ENCODE measurements at regions not wholly inside any gene's neighbourhood (a gene's known extent, or its start where the extent isn't known, plus 50 kb on each side); places are given as distances from the start of the nearest gene placed in this dataset.

GRCh38 chr12:5191803-5192538 is 148.3 kb downstream of the KCNA5 start:
- no peak for ATAC-seq
- no peaks in the 10 kb centered on the region for H3K9me3 ChIP-seq (ENCODE audit: control insufficient read depth, low read length, poor library complexity, severe bottlenecking)
- Mint-ChIP-seq H3K4me3 (no peak overlapping the region), H3K36me3 (ENCODE audit: low read depth) (no peaks in the 10 kb centered on the region), H3K27me3 (no peaks in the 10 kb centered on the region), H3K27ac (no peak overlapping the region), H3K4me1 (no peaks in the 10 kb centered on the region)
- DNase-seq, result no peak

GRCh38 chr12:5192726-5193125 is 149.0 kb downstream of the KCNA5 start:
- H3K4me1 Mint-ChIP-seq, result no peaks in the 10 kb centered on the region
- no peak overlapping the region for H3K4me3 Mint-ChIP-seq
- H3K27me3 Mint-ChIP-seq, result no peaks in the 10 kb centered on the region
- DNase-seq (no peak), ATAC-seq (no peak)
- H3K36me3 Mint-ChIP-seq (ENCODE audit: low read depth), result no peaks in the 10 kb centered on the region
- no peaks in the 10 kb centered on the region for H3K9me3 ChIP-seq (ENCODE audit: control insufficient read depth, low read length, poor library complexity, severe bottlenecking)
- no peak overlapping the region for H3K27ac Mint-ChIP-seq

- H3K4me3 Mint-ChIP-seq, result no peak overlapping the region
- no peaks in the 10 kb centered on the region for H3K9me3 ChIP-seq (ENCODE audit: control insufficient read depth, low read length, poor library complexity, severe bottlenecking)
- H3K27me3 Mint-ChIP-seq, result peaks cover 9% of the 10 kb centered on the region
- ATAC-seq (no peak), DNase-seq (no peak)
- no peaks in the 10 kb centered on the region for H3K4me1 Mint-ChIP-seq
- peaks cover 2% of the 10 kb centered on the region for H3K36me3 Mint-ChIP-seq (ENCODE audit: low read depth)
- H3K27ac Mint-ChIP-seq, result no peak overlapping the region
These were observed 150.6 kb downstream of the KCNA5 start for GRCh38 chr12:5194306-5194705.

- H3K4me3 Mint-ChIP-seq, result no peak overlapping the region
- ATAC-seq, result no peak
- DNase-seq, result no peak
- peaks cover 13% of the 10 kb centered on the region for H3K27me3 Mint-ChIP-seq
- H3K4me1 Mint-ChIP-seq, result no peaks in the 10 kb centered on the region
- no peaks in the 10 kb centered on the region for H3K9me3 ChIP-seq (ENCODE audit: control insufficient read depth, low read length, poor library complexity, severe bottlenecking)
- H3K27ac Mint-ChIP-seq, result no peak overlapping the region
- peaks cover 2% of the 10 kb centered on the region for H3K36me3 Mint-ChIP-seq (ENCODE audit: low read depth)
These were observed 151.6 kb downstream of the KCNA5 start for GRCh38 chr12:5195244-5195643.

GRCh38 chr12:5195691-5196090 is 152.0 kb downstream of the KCNA5 start:
- Mint-ChIP-seq H3K4me3 (no peak overlapping the region), H3K27ac (no peak overlapping the region), H3K27me3 (peaks cover 13% of the 10 kb centered on the region), H3K4me1 (no peaks in the 10 kb centered on the region), H3K36me3 (ENCODE audit: low read depth) (peaks cover 2% of the 10 kb centered on the region)
- H3K9me3 ChIP-seq (ENCODE audit: control insufficient read depth, low read length, poor library complexity, severe bottlenecking), result no peaks in the 10 kb centered on the region
- DNase-seq (no peak), ATAC-seq (no peak)

- H3K4me1 Mint-ChIP-seq, result no peaks in the 10 kb centered on the region
- peaks cover 13% of the 10 kb centered on the region for H3K27me3 Mint-ChIP-seq
- no peak for ATAC-seq
- H3K36me3 Mint-ChIP-seq (ENCODE audit: low read depth), result peaks cover 2% of the 10 kb centered on the region
- H3K27ac Mint-ChIP-seq, result no peak overlapping the region
- no peak for DNase-seq
- no peak overlapping the region for H3K4me3 Mint-ChIP-seq
- no peaks in the 10 kb centered on the region for H3K9me3 ChIP-seq (ENCODE audit: control insufficient read depth, low read length, poor library complexity, severe bottlenecking)
These were observed 153.5 kb downstream of the KCNA5 start for GRCh38 chr12:5197131-5197530.

- DNase-seq, result no peak
- H3K36me3 Mint-ChIP-seq (ENCODE audit: low read depth), result peaks cover 2% of the 10 kb centered on the region
- H3K4me1 Mint-ChIP-seq, result no peaks in the 10 kb centered on the region
- no peaks in the 10 kb centered on the region for H3K9me3 ChIP-seq (ENCODE audit: control insufficient read depth, low read length, poor library complexity, severe bottlenecking)
- no peak for ATAC-seq
- H3K4me3 Mint-ChIP-seq, result no peak overlapping the region
- H3K27ac Mint-ChIP-seq, result no peak overlapping the region
- H3K27me3 Mint-ChIP-seq, result peaks cover 13% of the 10 kb centered on the region
These were observed 154.0 kb downstream of the KCNA5 start for GRCh38 chr12:5197656-5198055.

- ATAC-seq, result no peak
- Mint-ChIP-seq H3K27ac (no peak overlapping the region), H3K4me1 (no peaks in the 10 kb centered on the region), H3K36me3 (ENCODE audit: low read depth) (peaks cover 2% of the 10 kb centered on the region), H3K4me3 (no peak overlapping the region), H3K27me3 (peaks cover 24% of the 10 kb centered on the region)
- no peak for DNase-seq
- H3K9me3 ChIP-seq (ENCODE audit: control insufficient read depth, low read length, poor library complexity, severe bottlenecking), result no peaks in the 10 kb centered on the region
These were observed 156.8 kb downstream of the KCNA5 start for GRCh38 chr12:5200278-5201087.

- no peak for ATAC-seq
- Mint-ChIP-seq H3K4me1 (no peaks in the 10 kb centered on the region), H3K4me3 (no peak overlapping the region), H3K27ac (no peak overlapping the region), H3K27me3 (peaks cover 24% of the 10 kb centered on the region), H3K36me3 (ENCODE audit: low read depth) (peaks cover 2% of the 10 kb centered on the region)
- no peak for DNase-seq
- no peaks in the 10 kb centered on the region for H3K9me3 ChIP-seq (ENCODE audit: control insufficient read depth, low read length, poor library complexity, severe bottlenecking)
These were observed 158.0 kb downstream of the KCNA5 start for GRCh38 chr12:5201554-5202218.

- Mint-ChIP-seq H3K4me3 (no peak overlapping the region), H3K36me3 (ENCODE audit: low read depth) (peaks cover 2% of the 10 kb centered on the region), H3K27me3 (peaks cover 21% of the 10 kb centered on the region), H3K4me1 (no peaks in the 10 kb centered on the region), H3K27ac (no peak overlapping the region)
- no peaks in the 10 kb centered on the region for H3K9me3 ChIP-seq (ENCODE audit: control insufficient read depth, low read length, poor library complexity, severe bottlenecking)
- no peak for ATAC-seq
- no peak for DNase-seq
These were observed 159.6 kb downstream of the KCNA5 start for GRCh38 chr12:5203274-5203673.

- Mint-ChIP-seq H3K27me3 (peaks cover 17% of the 10 kb centered on the region), H3K27ac (no peak overlapping the region), H3K36me3 (ENCODE audit: low read depth) (no peaks in the 10 kb centered on the region), H3K4me1 (no peaks in the 10 kb centered on the region), H3K4me3 (no peak overlapping the region)
- DNase-seq (no peak), ATAC-seq (no peak)
- no peaks in the 10 kb centered on the region for H3K9me3 ChIP-seq (ENCODE audit: control insufficient read depth, low read length, poor library complexity, severe bottlenecking)
These were observed 160.0 kb downstream of the KCNA5 start for GRCh38 chr12:5203720-5204119.

GRCh38 chr12:5204271-5204670 is 160.6 kb downstream of the KCNA5 start:
- H3K36me3 Mint-ChIP-seq (ENCODE audit: low read depth), result no peaks in the 10 kb centered on the region
- DNase-seq, result no peak

GRCh38 chr12:5204831-5205230 is 161.2 kb downstream of the KCNA5 start:
- ATAC-seq (no peak), DNase-seq (no peak)
- Mint-ChIP-seq H3K27ac (no peak overlapping the region), H3K27me3 (peaks cover 11% of the 10 kb centered on the region), H3K4me1 (no peaks in the 10 kb centered on the region), H3K4me3 (no peak overlapping the region), H3K36me3 (ENCODE audit: low read depth) (no peaks in the 10 kb centered on the region)
- no peaks in the 10 kb centered on the region for H3K9me3 ChIP-seq (ENCODE audit: control insufficient read depth, low read length, poor library complexity, severe bottlenecking)

More at GRCh38 chr12:5204271-5204670, 160.6 kb downstream of the KCNA5 start:
- no peak overlapping the region for H3K27ac Mint-ChIP-seq
- no peaks in the 10 kb centered on the region for H3K4me1 Mint-ChIP-seq
- H3K4me3 Mint-ChIP-seq, result no peak overlapping the region
- no peaks in the 10 kb centered on the region for H3K9me3 ChIP-seq (ENCODE audit: control insufficient read depth, low read length, poor library complexity, severe bottlenecking)
- no peak for ATAC-seq
- H3K27me3 Mint-ChIP-seq, result peaks cover 15% of the 10 kb centered on the region
